Stimulated activated CD4-positive, alpha-beta T cell treated with anti-CD3 and anti-CD28 coated beads, TNF-alpha, amount 100 ng/mL, for 1 hour (primary cell): ENCODE measurements at regions not wholly inside any gene's neighbourhood (a gene's known extent, or its start where the extent isn't known, plus 50 kb on each side); places are given as distances from the start of the nearest gene placed in this dataset.
"Not testable (repeated sequence)": the region's sequence is repeated elsewhere in the genome, so short reads cannot be mapped to it uniquely, and the experiment has no call there.

Experiments
- DNase-seq, 3 donors: peaks; one replicate each; pipeline ENCODE4 v3.0.0-alpha.2; 2020; ENCODE audit warnings: low read depth in 3 of 3, low spot score in 1 of 3

DNA sequence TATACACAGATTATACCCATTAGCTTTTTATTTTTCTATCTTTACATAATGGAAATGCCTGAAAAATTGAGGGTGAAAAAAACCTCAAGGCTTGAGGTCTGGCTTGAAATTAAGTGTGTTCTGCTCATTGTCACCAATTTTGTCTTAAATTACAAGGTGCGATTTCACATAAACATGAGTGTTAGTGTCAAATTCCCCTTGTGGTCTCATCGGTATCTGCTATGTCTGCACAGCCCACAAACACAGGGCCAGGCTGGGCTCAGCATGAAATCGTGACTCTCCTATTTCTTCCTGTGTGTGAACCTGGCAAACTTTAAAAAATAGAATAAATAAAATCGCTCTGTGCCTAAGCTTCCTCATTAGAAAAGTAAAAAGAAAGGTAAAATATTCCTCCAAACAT, 109.1 kb downstream of the CRLF2 start:
- no peak for DNase-seq

DNA sequence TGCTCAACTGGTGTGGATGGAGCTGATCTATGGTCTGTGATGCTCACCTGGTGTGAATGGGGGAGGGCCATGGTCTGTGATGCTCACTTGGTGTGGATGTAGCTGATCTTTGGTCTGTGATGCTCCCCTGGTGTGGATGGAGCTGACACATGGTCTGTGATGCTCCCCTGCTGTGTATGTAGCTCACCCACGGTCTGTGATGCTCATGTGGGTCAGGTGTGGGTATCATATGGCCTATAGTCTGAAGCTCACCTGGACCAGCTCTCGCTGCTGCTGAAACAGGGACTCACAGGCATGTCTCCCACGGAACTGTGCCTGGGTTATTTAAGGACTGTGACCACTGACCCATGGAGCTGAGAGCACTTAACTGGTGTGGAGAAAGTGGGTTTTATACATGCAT, 109.7 kb downstream of the CRLF2 start:
- no peak for DNase-seq

DNA sequence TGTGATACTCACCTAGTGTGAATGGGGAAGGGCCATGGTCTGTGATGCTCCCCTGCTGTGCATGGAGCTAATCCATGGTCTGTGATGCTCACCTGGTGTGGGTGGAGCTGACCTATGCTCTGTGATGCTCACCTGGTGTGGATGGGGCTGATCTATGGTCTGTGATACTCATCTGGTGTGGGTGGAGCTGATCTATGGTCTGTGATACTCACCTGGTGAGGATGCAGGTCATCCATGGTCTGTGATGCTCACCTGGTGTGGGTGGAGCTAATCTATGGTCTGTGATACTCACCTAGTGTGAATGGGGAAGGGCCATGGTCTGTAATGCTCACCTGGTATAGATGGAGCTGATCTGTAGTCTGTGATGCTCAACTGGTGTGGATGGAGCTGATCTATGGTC, 110.2 kb downstream of the CRLF2 start:
- not testable (repeated sequence) for DNase-seq

DNA sequence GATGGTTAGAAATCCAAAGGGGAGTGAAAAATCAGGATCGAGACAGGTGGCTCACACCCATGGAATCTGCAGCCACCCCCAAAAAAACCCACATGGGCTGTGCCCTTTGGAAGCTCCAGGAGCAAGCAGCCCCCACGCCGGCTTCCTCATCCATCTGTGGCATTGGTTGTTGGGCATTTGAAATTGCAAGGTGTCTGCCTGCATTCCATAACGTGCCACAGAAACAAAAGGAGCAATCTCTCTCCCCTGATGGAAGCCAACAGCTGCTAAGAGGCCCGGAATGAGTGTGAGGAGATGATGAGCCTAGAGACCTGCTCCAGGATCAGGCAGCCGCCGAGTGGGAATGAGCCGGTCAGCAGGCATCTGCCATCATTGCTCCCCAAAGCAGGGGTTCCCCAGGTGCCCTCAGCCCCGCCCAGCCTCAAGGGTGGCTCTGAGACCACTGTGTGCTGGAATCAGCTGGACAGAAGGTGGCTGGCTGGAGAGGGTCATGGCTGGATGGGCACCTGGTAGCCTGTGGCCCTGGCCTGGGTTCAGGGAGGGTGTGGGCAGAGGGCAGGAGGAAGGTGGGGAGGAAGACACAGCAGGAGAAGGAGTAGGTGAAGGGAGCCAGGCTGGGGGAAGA, 113.2 kb downstream of the CRLF2 start:
- no peak for DNase-seq

DNA sequence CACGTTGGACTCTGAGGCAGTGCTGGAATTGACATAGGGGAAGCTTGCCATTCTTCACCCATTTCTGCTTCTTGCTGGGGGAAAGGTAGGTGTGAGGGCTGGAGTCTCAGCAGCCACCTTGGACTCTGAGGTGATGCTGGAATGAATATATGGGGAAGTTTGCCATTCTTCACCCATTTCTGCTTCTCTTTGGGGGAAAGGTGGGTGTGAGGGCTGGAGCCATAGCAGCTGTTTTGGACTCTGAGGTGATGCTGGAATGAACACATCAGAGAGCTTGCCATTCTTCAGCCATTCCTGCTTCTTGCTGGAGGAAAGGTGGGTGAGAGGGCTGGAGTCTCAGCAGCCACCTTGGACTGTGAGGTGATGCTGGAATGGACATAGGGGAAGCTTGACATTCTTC, 115.1 kb downstream of the CRLF2 start:
- no peak for DNase-seq

DNA sequence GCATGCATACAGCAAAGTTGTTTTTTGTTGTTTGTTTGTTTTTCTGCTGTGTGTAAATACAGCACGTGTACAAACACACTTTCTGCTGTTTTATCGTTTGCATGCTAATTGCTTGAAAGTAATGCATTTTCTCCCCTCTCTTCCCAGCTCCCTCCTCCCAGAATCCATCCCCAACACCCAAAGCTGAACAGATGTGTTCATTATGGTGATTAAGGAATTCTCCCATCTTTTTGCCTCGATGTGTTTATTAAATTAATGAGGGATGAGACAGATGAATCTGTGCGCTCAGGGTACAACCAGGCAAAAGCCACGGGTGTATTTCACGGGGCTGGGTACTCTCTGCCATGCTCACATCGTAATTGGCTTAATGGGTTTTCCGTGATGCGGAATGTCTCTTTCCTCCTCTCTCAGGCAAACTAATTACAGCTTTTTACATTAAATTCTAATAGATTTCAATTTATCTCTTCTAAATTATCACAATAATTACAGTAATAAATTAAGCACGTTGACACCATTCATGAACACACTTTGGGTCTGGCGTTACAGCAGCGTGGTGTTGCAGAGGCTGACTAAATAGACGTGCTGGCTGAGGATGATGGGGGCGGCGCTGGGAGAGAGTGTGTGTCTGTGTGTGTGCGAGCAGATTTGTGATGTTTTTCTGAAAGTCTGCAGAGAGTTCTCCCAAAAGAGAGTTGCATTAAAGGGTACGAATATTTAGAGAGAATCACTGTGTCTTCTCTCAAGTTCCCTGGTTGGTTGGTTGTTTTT, 117.7 kb downstream of the CRLF2 start:
- DNase-seq, result no peak

DNA sequence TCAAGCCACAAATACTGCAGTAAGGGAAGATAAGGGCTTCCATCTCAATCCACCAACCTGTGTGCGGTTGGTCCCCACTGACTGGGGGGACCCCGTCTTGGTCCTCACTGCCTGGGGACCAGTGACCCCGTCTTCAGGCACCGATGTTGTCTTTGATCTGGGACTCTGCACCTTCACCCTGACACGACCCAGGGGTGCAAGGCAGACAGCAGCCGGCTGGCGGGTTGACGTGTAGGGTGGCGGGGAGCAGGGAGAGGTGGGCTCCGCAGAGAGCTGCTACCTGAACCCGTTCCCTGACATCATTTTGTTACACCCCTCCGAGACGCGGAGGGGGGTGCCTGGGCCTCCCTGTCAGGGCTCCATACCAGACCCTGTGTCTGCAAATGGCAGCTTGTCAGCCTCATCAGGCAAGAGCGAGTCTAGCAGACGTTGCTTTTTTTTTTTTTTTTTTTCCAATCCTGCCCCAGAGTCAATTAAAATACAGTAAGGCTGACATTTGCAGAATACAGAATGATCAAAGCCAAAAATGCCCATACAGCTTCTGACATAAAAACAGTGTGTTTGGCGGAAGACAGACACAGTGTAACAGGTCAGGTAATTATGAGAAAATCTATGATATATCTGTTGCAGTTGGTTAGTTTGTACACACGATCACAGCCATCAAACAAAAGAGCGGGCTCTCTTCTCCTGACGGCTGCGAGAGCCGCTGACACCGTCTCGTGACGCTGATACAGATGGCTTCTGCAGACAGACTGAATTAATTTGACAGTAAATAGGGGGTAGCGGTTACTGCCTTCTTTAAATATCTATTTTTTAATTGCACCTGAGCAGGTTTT, 118.6 kb downstream of the CRLF2 start:
- DNase-seq, result no peak

DNA sequence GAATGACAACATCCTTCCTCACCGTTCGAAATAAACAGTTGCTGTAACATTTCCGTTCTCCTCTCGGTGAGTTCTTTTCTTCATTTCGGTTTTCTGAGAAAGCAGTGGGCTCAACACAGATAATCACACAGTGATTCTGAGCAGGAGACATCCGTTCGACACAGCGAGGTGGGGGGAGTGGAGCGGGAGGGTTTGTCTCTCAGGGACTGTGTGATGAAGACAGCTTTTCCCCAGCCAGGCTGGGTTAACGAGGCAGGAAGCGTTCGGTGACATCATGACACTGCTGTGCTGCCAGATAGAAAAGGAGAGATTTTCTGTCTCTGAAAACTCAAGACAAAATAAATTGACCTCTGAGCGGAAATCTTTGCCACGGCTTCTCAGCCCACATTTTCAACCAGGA, 119.3 kb downstream of the CRLF2 start:
- peak in 1 of 3 donors; percentile 6 for DNase-seq

DNA sequence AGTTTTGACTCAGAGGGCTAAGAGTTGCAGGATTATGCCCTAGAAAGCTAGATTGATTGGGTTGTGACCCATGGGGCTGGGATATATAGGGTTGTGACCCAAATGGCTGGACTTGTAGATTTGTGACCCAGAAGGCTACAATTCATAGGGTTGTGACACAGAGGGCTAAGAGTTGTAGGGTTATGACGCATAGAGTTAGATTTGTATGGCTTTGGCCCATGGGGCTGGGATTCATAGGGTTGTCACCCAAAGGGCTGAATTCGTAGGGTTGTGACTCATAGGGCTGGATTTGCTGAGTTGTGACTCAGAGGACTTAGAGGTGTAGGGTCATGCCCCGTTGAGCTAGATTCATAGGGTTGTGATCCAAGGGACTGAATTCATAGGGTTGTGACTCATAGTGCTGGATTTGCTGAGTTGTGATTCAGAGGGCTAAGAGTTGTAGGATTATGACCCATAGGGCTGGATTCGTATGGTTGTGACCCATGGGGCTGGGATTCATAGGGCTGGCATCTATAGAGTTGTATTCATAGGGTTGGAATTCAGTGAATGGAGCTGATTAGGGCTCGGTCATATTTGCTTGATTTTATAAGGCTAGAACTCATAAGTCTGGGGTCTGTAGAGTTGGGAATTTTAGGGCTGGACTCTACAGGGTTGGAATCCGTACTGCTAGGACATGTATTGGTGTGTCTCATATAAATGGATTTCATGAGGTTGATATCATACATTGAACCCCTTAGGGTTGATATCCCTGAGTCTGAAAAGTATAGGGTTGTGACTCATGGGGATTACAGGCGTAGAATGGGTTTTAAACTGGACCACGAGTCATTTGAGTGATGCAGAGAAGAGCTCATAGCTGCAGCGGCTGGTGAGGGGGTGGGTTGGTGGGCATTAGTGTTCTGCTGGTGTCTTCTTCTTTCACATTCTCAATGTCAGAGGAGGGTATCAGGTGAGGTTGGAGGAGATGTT, 125.7 kb downstream of the CRLF2 start:
- DNase-seq, result no peak

DNA sequence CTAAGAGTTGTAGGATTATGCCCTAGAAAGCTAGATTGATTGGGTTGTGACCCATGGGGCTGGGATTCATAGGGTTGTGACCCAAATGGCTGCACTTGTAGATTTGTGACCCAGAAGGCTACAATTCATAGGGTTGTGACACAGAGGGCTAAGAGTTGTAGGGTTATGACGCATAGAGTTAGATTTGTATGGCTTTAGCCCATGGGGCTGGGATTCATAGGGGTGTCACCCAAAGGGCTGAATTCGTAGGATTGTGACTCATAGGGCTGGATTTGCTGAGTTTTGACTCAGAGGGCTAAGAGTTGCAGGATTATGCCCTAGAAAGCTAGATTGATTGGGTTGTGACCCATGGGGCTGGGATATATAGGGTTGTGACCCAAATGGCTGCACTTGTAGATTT, 126.6 kb downstream of the CRLF2 start:
- not testable (repeated sequence) for DNase-seq

DNA sequence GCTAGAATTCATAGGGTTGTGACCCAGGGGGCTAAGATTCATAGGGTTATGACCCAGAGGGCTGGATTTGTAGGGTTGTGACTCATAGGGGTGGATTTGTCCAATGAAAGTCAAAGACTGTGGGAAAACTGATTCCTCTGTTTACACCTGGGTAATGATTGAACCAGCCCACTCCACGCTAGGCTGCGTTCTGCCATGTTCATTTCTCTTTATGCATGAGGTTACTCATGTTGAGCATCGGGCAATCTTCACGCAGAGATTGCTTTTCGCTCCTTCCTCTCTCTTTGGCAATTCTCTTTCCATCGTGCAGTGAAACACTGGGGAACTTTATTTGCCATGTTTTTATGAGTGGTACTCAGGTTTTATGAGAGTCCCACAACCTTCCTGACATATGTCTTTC, 127.8 kb downstream of the CRLF2 start:
- no peak for DNase-seq

DNA sequence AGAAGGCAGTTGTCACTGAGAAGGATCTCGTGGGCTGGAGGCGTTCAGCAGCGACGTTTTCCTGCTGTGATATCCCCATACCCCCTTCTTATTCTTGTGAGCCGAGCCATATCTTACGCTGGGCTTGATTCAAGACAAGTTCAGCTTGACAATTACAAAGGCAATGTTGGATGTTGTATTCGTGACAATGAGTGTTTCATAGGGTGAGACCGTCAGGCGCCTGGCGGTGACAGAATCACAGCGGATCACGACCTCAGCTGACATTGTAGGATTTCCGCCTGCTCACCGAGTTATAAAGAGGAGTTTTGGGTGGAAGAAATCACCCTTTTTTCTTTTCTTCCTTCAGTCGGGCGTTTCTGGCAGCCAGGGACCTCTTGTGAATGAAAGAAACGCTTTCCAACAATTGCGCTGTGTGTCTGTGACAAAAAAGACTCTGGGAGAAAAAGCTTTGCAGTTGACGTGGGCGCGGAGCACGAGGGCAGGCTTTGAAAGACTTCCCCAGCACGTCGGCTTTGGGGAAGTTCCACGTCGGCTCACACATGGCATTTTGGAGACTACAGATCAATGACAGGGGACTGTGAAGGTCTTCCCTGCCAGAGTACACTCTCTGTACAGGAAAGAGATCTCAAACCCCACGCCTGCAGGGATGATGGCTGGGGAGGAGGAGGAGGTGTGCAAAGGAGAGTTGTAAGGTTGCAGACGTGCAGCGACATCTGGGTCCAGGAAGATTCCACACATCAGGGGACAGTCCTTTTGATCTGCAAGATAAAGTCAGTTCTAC, 135.4 kb downstream of the CRLF2 start:
- no peak for DNase-seq

DNA sequence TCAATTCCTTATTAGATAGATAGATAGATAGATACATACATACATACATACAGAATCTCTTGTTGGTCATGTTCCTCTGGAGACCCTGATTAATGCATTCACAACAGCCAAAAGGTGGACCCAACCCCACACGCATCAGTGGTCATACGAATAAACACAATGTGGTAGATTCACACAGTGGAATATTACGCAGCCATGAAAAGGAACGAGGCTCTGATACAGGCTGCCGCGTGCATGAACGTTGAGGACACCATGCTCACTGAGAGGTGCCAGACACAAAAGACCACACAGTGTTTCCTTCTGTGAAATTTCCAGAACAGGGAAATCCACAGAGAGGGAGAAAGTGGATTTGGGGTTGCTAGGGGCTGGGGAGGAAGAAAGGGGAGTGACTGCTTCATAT, 136.7 kb downstream of the CRLF2 start:
- DNase-seq, result no peak

DNA sequence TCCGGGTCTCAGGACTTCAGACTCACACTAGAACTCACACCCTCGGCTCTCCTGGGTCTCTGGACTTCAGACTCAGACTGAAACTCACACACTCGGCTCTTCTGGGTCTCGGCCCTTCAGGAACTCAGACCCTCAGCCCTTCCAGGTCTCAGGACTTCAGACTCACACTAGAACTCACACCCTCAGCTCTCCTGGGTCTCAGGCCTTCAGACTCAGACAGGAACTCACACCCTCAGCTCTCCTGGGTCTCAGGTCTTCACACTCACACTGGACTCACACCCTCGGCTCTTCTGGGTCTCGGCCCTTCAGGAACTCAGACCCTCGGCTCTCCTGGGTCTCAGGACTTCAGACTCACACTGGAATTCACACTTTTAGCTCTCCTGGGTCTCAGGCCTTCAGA, 137.3 kb downstream of the CRLF2 start:
- no peak for DNase-seq

DNA sequence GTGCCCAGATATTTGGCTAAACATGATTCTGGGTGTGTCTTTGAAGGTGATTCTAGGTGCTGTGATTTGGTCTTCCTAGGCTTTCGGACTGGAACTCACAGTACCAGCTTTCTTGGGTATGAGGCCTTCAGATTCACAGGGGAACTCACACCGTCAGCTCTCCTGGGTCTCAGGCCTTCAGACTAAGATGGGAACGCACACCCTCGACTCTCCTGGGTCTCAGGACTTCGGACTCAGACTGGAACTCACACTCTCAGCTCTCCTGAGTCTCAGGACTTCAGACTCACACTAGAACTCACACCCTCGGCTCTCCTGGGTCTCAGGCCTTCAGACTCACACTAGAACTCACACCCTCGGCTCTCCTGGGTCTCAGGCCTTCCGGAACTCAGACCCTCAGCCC, 137.7 kb downstream of the CRLF2 start:
- DNase-seq, result no peak

DNA sequence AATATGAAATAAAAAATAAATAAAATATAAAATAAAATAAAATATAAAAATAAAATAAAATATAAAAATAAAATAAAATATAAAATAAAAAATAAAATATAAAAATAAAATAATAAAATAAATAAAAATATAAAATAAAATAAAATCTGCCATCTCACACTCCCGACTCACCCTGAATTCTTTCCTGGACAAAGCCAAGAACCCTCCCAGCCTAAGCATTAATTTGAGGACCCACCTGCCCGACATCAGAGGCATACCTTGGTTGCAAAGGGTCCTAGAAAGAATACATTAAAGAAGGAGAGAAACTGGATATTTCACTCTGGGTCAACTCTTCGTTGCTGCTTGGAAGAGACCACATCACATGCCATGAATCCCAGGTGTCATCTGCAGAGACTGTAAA, 138.3 kb downstream of the CRLF2 start:
- no peak for DNase-seq

DNA sequence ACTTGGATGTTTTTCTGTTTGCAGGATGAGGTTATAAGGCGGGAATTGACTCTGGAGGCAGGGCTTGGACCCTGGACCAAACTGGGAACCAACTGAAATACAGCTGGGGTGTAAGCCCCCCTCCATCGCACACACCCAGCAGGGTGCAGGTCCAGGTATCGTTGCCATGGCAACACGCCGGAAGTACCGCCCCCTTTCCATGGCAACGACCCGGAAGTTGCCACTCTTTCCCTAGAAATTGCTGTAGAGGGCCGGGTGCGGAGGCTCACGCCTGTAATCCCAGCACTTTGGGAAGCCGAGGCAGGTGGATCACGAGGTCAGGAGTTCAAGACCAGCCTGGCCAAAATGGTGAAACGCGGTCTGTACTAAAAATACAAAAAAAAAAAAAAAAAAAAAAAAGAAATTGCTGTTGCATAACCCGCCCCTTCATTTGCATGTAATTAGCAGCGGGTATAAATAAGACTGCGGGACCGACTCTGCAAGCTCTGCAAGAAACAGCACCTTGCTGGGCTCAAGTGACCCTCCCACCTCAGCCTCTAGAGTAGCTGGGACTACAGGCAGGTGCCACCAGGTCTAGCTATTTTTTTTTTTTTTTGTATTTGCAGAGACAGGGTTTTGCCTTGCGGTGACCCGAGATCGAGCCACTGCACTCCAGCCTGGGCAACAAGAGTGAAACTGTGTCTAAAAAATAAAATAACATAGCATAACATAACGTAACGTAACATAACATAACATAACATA, 139.6 kb downstream of the CRLF2 start:
- no peak for DNase-seq

DNA sequence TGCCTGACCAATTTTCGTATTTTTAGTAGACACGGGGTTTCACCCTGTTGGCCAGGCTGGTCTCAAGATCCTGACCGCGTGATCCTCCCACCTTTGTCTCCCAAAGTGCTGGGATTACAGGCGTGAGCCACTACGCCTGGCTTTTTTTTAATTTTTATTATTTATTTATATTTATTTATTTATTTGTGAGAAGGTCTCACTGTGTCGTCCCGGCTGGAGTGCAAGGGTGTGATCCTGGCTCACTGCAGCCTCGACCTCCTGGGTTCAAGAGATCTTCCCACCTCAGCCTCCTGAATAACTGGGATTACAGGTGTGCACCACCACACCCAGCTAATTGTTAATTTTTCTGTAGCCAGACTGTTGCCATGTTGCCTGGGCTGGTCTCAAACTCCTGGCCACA, 141.1 kb downstream of the CRLF2 start:
- no peak for DNase-seq

DNA sequence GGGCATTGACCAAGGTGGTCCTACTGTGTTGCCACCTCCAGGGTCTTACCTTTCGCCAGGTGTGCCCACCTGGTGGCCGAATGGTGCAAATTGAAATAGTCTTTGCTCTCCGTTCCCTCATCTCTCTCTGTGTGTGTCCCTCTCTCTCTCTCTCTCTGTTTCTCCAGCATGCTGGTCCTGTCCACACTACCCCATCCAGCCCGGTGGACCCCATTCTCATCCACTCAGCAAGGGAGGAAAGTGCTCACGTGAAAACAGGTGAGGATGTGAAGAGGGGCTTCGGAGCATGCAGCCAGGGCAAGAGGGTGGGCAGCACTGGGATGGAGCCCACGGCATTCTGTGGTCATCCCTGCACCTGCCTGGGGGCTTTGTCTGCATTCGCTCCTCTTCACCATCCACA, 150.1 kb downstream of the CRLF2 start:
- no peak for DNase-seq

DNA sequence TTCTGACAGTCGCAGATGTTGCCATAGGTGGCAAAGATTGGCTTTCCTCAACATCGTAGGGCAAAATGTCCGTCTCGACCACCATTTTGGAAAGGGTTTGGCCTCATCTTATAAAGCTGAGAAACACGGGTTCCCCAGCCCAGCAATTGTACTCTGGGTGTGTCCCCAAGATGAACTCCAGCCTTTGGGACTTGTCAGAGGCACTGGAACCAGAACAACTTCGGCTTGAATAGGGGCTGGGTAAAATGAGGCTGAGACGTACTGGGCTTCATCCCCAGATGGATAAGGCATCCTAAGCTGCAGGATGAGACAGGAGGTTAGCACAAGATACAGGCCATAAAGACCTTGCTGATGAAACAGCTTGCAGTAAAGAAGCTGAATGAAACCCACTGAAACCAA, 151.9 kb downstream of the CRLF2 start:
- no peak for DNase-seq
